NCI-H345 treated with DMSO at 0.1 percent for 48 hours (cell line): ENCODE measurements at regions not wholly inside any gene's neighbourhood (a gene's known extent, or its start where the extent isn't known, plus 50 kb on each side); places are given as distances from the start of the nearest gene placed in this dataset.
A peak's percentile ranks its signal among the peaks of the same experiment; 100 is the strongest.
"Not testable (repeated sequence)": the region's sequence is repeated elsewhere in the genome, so short reads cannot be mapped to it uniquely, and the experiment has no call there.

Experiments used
- DNase-seq: peaks from one replicate; lab custom pipeline; 2025; ENCODE audit not compliant: unreplicated experiment; lab: John Stamatoyannopoulos, UW

DNA sequence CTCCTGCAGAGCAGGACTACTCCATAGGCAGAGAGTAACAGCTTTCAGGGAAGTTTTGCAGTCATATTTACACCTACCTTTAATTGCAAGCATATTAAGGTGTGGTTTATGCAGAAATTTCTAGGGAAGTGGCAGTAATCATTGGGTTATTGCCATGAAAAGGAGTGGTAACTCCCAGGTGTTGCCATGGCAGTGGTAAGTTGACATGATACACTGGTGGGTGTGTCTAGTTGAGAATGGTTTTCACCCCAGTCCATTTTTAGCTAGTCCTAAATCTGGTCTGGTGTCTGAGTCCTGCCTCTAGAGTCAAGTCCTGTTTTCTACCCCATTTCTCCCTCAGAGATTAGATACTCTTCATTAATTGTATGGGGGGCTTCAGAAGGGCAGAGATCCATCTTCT is 128.4 kb upstream of the GMNC start:
- no peak for DNase-seq

DNA sequence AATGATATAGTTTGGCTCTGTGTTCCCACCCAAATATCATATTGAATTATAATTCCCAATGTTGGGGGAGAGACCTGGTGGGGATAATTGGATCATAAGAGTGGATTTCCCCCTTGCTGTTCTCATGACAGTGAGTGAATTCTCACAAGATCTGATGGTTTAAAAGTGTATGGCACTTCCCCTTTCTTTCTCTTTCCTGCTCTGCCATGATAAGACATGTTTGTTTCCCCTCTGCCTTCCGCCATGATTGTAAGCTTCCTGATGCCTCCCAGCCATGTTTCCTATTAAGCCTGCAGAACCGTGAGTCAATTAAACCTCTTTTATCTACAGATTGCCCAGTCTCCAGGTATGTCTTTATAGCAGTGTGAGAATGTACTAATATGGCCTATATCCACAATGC is 126.7 kb upstream of the GMNC start:
- DNase-seq = no peak

DNA sequence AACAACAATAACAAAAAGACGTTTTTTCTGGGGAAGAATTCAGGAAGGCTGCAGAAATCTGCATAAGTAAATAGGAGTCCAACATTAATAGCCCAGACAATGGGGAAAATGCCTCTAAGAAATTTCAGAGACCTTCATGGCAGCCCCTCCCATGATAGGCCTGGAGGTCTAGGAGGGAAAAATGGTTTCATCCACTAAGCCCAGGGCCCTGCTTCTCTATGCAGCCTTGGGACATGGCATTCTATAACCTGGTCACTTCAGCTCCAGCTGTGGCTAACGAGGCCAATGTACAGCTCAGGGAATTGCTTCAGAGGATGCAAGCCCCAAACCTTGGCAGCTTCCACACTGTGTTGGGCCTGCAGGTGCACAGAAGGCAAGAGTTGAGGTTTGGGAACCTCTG is 125.6 kb upstream of the GMNC start:
- DNase-seq = no peak

DNA sequence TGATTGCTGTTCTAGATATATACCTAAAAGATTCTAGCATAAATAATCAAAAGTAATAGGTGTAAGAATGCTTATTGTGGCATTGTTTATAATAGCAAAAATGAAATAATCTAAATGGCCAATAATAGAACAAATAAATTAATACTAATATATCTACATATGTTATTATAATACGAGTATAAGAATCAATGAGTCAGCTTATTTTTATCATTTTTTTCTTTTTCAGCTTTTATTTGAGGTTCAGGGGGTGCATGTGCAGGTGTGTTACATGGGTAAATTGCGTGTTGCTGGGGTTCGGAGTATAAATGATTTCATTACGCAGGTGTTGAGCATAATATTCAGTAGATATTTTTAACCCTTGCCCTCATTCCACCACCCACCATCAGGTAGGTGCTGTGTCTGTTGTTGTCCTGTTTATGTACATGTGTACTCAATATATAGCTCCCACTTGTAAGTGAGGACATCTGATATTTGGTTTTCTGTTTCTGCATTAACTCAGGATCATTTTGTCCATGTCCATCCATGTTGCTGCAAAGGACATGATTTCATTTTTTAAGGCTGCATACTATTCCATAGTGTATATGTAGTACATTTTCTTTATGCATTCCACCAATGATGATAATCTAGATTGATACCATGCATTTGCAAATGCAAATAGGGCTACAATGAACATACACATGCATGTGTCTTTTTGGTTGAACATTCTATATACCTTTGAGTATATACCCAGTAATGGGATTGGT is 122.2 kb upstream of the GMNC start:
- no peak for DNase-seq

DNA sequence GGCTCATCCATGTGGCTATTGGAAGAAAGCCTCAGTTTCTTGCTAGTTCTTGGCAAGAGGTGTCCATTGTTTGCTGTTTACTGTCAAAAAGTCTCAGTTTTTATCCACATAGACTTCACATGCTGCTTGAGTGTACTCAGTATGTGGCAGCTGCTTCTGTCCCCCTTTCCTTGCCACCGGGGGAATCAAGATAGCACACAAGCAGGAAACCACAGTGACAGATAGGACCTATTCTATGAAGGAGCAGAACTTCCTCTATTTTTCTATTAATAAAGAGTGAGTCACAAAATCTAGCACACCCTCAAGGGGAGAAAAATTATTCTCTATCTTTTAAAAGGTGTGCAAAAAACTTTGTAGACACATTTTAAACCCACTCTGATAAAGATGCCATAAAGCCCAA is 121.4 kb upstream of the GMNC start:
- no peak for DNase-seq

DNA sequence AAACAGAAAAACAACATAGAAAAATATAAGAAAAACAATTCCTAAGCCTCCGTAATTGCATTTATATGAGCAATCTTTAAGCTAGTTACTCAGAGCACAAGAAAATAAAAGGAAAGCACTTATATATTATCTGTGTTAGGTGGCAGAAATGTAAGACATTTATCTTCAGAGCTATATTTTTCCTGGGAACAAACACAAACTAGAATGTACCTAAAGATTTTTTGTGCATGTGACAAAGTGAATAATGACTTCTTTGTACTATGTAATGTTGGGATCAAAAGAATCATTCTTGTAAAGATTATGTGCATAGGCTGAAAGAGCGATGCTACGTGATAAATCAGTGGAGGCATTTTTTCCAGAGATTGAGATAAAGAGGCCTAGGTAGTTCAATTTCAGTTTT is 111.3 kb upstream of the GMNC start:
- no peak for DNase-seq

DNA sequence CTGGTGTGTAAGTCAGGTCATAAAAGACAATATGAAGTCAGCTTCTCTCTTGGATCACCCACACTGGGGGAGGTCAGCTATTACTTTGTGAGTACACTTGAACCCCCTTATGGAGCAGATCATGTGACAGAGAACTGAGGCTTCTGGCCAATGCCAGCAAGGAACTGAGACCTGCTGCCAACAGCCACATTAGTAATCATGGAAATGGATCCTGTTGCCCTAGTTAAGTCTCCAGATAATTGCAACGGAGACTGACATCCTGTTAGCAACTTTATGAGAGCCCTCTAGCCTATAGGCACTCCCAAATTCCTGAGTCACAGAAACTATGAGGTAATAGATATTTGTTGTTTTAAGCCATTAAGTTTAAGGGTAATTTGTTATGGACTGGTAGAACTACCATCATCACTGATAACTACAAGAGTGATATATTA is 110.4 kb upstream of the GMNC start:
- DNase-seq = no peak

DNA sequence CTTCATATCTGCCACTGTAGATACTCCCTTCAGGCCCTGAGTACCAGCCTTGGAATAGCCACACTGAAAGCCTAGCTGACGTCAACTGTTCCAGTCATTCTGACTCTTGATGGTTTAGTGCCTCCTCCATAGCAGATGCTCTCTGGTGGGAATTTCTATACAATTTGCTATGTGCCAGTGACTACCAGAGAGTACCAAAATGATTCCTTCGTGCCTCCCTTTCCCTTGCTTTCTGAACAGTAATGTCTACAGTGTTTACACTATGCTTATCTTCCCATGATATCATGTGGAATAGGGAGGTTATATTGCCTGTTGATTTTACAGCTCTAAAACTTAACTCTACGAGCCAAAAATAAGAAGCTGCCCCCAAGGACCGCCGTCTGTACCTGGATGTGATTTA is 109.7 kb upstream of the GMNC start:
- DNase-seq = no peak

DNA sequence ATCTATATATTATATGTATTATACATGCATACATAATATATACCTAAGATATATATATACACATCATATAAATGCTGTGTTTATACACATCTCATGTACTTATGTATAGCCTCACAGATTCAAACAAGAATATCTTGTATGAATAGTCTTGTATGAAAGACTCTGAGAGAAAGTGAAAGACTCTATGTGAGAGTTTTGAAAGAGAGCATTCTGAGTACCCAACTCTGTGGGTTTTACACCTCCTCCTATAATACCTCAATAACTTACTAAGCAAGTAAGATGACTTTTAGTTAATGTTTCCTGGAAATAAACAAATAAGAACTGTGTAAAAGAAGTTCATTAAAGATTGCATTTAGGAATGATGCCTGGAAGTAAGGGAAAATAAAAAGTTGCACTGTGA is 108.1 kb upstream of the GMNC start:
- DNase-seq = no peak

DNA sequence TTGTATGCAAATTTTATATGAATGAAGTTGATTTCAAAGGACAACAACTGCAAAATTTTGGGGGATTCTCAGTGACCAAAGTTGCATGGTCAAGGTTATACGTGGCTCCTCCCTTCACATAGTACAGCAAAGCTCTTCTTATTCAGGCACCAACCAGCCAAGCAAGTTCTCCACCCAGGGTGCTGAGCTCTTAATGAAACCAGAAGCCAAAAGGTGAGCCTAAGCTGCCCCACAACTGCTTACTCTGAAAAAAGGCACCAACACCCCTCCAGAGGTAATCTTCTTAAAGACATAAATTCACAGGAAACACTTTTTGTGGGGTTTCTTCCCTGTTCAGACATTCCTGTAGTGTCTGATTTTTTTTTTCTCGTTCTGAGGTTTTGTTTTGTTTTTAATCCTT is 106.1 kb upstream of the GMNC start:
- DNase-seq = no peak

DNA sequence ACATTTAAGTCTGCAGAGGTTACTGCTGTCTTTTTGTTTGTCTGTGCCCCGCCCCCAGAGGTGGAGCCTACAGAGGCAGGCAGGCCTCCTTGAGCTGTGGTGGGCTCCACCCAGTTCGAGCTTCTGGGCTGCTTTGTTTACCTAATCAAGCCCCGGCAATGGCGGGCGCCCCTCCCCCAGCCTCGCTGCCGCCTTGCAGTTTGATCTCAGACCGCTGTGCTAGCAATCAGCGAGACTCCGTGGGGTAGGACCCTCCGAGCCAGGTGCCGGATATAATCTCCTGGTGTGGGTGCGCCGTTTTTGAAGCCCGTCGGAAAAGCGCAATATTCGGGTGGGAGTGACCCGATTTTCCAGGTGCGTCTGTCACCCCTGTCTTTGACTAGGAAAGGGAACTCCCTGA is 102.4 kb upstream of the GMNC start:
- DNase-seq = not testable (repeated sequence)

DNA sequence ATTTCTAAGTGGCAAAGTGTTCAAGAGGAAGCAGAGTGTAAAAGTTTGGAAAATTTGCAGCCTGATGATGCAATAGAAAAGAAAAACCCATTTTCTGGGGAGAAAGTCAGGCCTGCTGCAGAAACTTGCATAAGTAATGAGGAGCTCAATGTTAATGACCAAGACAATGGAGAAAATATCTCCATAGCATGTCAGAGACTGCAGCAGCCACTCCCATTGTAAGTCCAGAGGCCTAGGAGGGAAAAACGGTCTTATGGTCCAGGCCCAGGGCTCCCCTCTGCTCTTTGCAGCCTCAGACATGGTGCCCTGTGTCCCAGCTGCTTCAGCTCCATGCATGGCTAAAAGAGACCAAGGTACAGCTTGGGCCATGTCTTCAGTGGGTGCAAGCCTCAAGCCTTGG is 96.6 kb upstream of the GMNC start:
- no peak for DNase-seq

DNA sequence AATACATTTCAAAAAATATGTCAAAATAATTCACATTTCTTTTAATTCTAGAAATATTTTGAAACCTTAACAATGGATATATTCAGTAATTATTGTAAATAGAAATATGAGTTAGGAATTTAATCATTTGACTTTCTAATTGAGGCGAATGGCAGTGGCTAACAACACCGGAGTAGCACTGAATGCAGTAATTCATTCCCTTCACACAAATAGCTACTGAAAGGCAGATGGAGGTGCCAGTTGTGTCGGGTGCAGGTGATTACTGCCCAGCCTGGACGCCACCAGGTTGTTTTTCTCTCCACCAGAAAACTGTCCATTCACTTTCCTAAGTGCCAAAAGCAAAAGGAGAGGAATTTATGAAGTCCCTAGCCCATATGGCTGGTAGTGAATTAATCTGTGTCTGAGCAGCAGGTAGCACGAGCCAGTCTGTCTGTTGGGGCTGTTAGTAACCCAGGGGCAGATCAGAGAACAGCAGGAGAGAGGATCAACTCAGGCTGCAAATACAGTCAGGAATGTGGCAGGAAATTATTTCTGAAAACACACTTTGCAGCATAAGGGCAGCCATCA is 79.3 kb upstream of the GMNC start:
- no peak for DNase-seq

DNA sequence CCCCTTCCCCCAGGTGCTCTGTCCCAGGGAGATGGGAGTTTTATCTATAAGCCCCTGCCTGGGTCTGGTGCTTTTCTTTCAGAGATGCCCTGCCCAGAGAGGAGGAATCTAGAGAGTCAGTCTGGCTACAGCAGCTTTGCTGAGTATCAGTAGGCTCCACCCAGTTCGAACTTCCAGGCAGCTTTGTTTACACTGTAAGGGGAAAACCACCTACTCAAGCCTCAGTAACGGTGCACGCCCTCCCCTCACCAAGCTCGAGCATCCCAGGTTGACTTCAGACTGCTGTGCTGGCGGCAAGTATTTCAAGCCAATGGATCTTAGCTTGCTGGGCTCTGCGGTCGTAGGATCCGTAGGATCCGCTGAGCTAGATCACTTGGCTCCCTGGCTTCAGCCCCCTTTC is 72.1 kb upstream of the GMNC start:
- not testable (repeated sequence) for DNase-seq

DNA sequence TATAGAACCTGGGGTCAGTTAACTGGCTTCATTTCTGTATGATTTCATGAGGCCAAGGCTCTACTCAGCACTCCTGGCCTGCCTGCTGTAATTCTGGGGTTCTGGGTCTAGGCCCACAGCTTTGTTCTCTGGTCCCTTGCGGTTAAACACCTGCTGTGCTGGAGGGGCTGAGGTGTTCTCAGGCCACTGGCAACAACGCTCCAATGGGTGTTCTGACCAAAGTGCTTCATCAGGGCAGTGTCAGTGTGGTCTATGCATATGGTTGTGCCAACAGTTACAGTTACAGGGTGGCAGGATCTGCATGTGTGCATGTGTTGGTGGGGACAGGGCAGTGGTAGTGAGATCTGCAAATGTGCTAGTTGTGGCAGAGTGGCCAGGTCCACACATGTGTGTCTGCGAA is 64.1 kb upstream of the GMNC start:
- DNase-seq = no peak

DNA sequence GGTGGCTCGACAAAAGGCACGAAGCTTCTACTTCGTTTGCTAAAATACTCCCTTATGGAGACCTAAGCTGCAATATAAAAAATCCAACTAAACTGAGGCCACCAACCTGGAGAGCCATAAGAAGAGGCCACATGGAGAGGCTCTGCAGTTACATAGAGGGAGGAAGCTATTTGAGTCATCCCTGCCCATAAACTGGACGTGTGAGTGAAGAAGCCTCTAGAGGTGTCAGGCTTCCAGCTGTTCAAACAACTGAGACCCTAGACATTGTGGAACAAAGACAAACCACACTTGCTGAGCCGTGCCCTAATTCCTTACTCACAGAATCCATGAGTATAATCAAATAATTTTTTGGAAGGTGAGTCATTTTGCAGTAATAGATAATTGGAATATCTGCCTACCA is 50.2 kb upstream of the GMNC start:
- peak; percentile 11 for DNase-seq
